AG09309 (cell line): ENCODE measurements at regions not wholly inside any gene's neighbourhood (a gene's known extent, or its start where the extent isn't known, plus 50 kb on each side); places are given as distances from the start of the nearest gene placed in this dataset.

Source experiments
- DNase-seq: peaks from one replicate; pipeline ENCODE4 v3.0.0-alpha.2; 2010; ENCODE audit warnings: low read depth
- H3K4me3 ChIP-seq: 2 replicates; pipeline ENCODE4 v1.5.1; 2011; ENCODE audit warnings: mild to moderate bottlenecking, low read depth, low read length, moderate library complexity; ENCODE audit not compliant: control insufficient read depth
- CTCF ChIP-seq: IDR thresholded peaks from 2 replicates; pipeline ENCODE4 v1.5.1; 2011; ENCODE audit warnings: mild to moderate bottlenecking, low read depth, low read length, inconsistent platforms; ENCODE audit not compliant: insufficient read depth, control insufficient read depth; ENCODE audit errors: missing control alignments

GRCh38 chr15:31158858-31159569, 57.5 kb upstream of the TRPM1 start:
- DNase-seq = no peak
- no peak for TF ChIP-seq CTCF

GRCh38 chr15:31159837-31160236, 58.3 kb upstream of the TRPM1 start:
- DNase-seq = no peak
- H3K4me3 ChIP-seq = no peak overlapping the region
- TF ChIP-seq CTCF = no peak

More at GRCh38 chr15:31158858-31159569, 57.5 kb upstream of the TRPM1 start:
- no peak overlapping the region for H3K4me3 ChIP-seq

- no peak for DNase-seq
- no peak overlapping the region for H3K4me3 ChIP-seq
- TF ChIP-seq CTCF = no peak
These were observed 58.8 kb upstream of the TRPM1 start for GRCh38 chr15:31160297-31160696.

GRCh38 chr15:31160740-31161495, 59.4 kb upstream of the TRPM1 start:
- H3K4me3 ChIP-seq = no peak overlapping the region
- no peak for TF ChIP-seq CTCF

GRCh38 chr15:31161951-31162350, 60.4 kb upstream of the TRPM1 start:
- no peak for DNase-seq
- H3K4me3 ChIP-seq = no peak overlapping the region
- TF ChIP-seq CTCF = no peak

More at GRCh38 chr15:31160740-31161495, 59.4 kb upstream of the TRPM1 start:
- no peak for DNase-seq

- no peak for DNase-seq
- TF ChIP-seq CTCF = no peak
- no peak overlapping the region for H3K4me3 ChIP-seq
These were observed 61.4 kb upstream of the TRPM1 start for GRCh38 chr15:31162721-31163510.
